HFFc6 (cell line): ENCODE measurements at regions not wholly inside any gene's neighbourhood (a gene's known extent, or its start where the extent isn't known, plus 50 kb on each side); places are given as distances from the start of the nearest gene placed in this dataset.
A peak's percentile ranks its signal among the peaks of the same experiment; 100 is the strongest.

Experiments used
- DNase-seq: peaks from one replicate; pipeline ENCODE4 v3.0.0-alpha.2; 2018
- H3K27ac Mint-ChIP-seq: 2 replicates; pipeline ENCODE4 v1.8.0; 2020; ENCODE audit warnings: mild to moderate bottlenecking, mixed read lengths
- H3K27me3 Mint-ChIP-seq: 2 replicates; pipeline ENCODE4 v1.8.0; 2021; ENCODE audit warnings: mild to moderate bottlenecking, moderate library complexity, mixed read lengths; ENCODE audit not compliant: insufficient read depth
- H3K36me3 Mint-ChIP-seq: 2 replicates; pipeline ENCODE4 v1.8.0; 2021; ENCODE audit warnings: low read depth, mixed read lengths
- H3K4me1 Mint-ChIP-seq: 2 replicates; pipeline ENCODE4 v1.8.0; 2020; ENCODE audit warnings: low read depth, mixed read lengths
- H3K4me3 Mint-ChIP-seq: 2 replicates; pipeline ENCODE4 v1.8.0; 2020; ENCODE audit warnings: mild to moderate bottlenecking, moderate library complexity, mixed read lengths
- H3K9me3 Mint-ChIP-seq: 2 replicates; pipeline ENCODE4 v1.8.0; 2020; ENCODE audit warnings: mild to moderate bottlenecking, mixed read lengths
- CTCF ChIP-seq: fragments of 200-600 bp; sonication (generic); IDR thresholded peaks from 2 replicates; pipeline ENCODE4 v1.5.0; 2021; ENCODE audit warnings: antibody characterized with exemption, mild to moderate bottlenecking

GRCh38 chr1:239448911-239449310 lies 62.5 kb downstream of the CHRM3 start:
- H3K36me3 Mint-ChIP-seq = no peaks in the 10 kb centered on the region; the same call in 1 of the 2 replicates
- no peak for TF ChIP-seq CTCF
- peaks cover 15% of the 10 kb centered on the region; the same call in 1 of the 2 replicates for H3K9me3 Mint-ChIP-seq
- H3K4me3 Mint-ChIP-seq = no peak overlapping the region
- no peak overlapping the region for H3K27ac Mint-ChIP-seq
- no peak for DNase-seq
- peaks cover 11% of the 10 kb centered on the region; the same call in 1 of the 2 replicates for H3K4me1 Mint-ChIP-seq
- H3K27me3 Mint-ChIP-seq = no peaks in the 10 kb centered on the region

- Mint-ChIP-seq H3K9me3 (peaks cover 5% of the 10 kb centered on the region), H3K4me1 (peaks cover 7% of the 10 kb centered on the region; the same call in 1 of the 2 replicates)
These were observed 69.4 kb downstream of the CHRM3 start for GRCh38 chr1:239455743-239456142.

GRCh38 chr1:239456788-239457187 lies 70.4 kb downstream of the CHRM3 start:
- Mint-ChIP-seq H3K36me3 (no peaks in the 10 kb centered on the region; the same call in 1 of the 2 replicates), H3K27me3 (no peaks in the 10 kb centered on the region; the same call in 1 of the 2 replicates), H3K4me3 (no peak overlapping the region), H3K27ac (no peak overlapping the region), H3K4me1 (peaks cover 7% of the 10 kb centered on the region; the same call in 1 of the 2 replicates), H3K9me3 (peaks cover 5% of the 10 kb centered on the region)
- DNase-seq = peak; percentile 23
- no peak for TF ChIP-seq CTCF

More at GRCh38 chr1:239455743-239456142, 69.4 kb downstream of the CHRM3 start:
- TF ChIP-seq CTCF = no peak
- Mint-ChIP-seq H3K4me3 (no peak overlapping the region), H3K27me3 (no peaks in the 10 kb centered on the region; the same call in 1 of the 2 replicates), H3K27ac (no peak overlapping the region), H3K36me3 (no peaks in the 10 kb centered on the region; the same call in 1 of the 2 replicates)
- DNase-seq = no peak

- peak overlapping the region; percentile 63; the same call in 1 of the 2 replicates for H3K4me3 Mint-ChIP-seq
- peaks cover 7% of the 10 kb centered on the region; the same call in 1 of the 2 replicates for H3K4me1 Mint-ChIP-seq
- no peak overlapping the region; the same call in 1 of the 2 replicates for H3K27ac Mint-ChIP-seq
These were observed 71.2 kb downstream of the CHRM3 start for GRCh38 chr1:239457491-239458143.

GRCh38 chr1:239458144-239458500 lies 71.8 kb downstream of the CHRM3 start:
- Mint-ChIP-seq H3K9me3 (peaks cover 5% of the 10 kb centered on the region), H3K4me1 (peaks cover 7% of the 10 kb centered on the region; the same call in 1 of the 2 replicates), H3K4me3 (peak overlapping the region; percentile 63; the same call in 1 of the 2 replicates), H3K27ac (no peak overlapping the region), H3K27me3 (no peaks in the 10 kb centered on the region; the same call in 1 of the 2 replicates), H3K36me3 (no peaks in the 10 kb centered on the region; the same call in 1 of the 2 replicates)
- TF ChIP-seq CTCF = no peak
- DNase-seq = peak; percentile 9

More at GRCh38 chr1:239457491-239458143, 71.2 kb downstream of the CHRM3 start:
- no peak for TF ChIP-seq CTCF
- no peaks in the 10 kb centered on the region; the same call in 1 of the 2 replicates for H3K27me3 Mint-ChIP-seq
- no peaks in the 10 kb centered on the region; the same call in 1 of the 2 replicates for H3K36me3 Mint-ChIP-seq
- no peak for DNase-seq
- H3K9me3 Mint-ChIP-seq = peaks cover 5% of the 10 kb centered on the region
